ENCODE measurements at regions not wholly inside any gene's neighbourhood (a gene's known extent, or its start where the extent isn't known, plus 50 kb on each side); places are given as distances from the start of the nearest gene placed in this dataset.
"Not testable (repeated sequence)": the region's sequence is repeated elsewhere in the genome, so short reads cannot be mapped to it uniquely, and the experiment has no call there.

DNA sequence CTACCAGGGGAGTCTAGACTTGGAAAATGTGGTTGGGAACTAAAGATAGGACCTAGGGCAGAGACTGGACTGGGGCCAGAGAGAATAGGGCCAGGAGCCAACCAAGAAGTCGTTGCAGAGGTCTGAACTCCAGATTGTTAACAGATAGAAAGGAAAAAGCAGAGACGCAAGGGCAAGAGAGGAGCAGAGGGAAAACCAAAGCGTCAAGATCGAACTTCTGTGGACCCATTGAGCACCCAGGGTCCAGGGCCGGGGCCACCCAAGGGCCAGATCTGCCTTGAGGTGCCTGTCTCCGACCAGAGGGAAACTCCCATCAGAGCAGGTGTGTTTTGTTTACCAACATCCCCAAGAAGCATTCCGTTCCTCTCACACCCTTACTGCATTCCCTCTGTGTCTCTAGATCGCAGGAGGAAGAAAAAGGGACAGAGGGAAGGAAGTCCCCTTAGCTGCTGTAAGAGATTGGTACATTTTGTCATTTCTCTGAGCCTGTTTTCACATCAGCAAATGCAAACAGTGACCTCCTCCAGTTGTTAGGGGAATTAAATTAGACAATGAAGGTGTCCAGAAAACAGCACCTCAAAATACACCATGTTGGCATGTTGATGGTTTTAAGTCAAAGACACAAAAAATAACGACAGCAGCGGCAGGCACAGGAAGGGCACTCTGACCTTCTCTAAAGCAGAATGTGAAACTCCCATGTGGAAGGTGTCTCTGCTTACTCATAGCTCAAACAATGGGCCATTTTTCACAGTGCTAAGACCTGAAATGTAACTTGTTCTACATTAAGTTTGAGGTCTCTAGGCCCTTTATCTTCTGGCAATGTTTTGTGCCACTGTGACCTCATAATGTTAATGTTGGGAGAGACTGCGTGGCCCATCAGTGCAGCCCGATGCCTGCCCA, 105.8 kb upstream of the RAB4A start:
- peak; percentile 31 for DNase-seq

DNA sequence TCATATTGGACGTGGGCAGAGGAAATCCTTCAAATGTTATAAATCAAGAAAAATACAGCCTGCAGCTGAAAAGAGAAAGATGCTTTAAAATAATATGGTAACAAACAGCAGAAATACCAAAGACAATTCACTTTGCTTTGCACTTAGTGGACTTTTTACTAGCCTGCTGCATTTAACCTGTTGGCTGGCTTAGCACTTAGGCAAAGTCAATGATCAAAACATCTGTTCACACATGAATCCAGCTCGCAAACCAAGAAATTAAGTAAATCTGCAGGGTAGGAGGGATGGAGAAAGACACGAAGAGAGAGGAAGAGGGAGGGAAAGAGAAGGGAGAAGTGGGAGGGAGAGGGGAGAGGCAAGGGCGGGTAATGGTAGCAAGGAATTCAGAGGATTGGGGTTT, 103.6 kb upstream of the RAB4A start:
- DNase-seq = no peak

DNA sequence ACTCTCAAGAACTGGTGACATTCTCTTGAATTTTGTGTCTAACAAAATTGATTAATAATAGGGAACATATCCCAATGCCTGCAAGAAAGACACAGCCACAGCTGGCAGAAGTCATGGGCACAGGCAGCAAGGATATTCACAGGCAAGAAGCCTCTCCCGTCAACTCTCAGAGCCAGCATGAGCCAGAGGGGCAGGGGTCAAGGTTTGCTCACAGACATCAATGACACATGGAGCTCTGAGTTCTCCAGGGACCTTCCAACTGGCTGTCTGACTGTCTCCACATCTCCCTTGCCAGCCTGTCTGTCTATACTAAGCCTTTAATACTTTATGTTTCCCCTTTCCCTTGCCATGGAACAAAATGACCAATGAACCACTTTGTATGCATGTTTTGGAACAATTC, 101.5 kb upstream of the RAB4A start:
- no peak for DNase-seq

DNA sequence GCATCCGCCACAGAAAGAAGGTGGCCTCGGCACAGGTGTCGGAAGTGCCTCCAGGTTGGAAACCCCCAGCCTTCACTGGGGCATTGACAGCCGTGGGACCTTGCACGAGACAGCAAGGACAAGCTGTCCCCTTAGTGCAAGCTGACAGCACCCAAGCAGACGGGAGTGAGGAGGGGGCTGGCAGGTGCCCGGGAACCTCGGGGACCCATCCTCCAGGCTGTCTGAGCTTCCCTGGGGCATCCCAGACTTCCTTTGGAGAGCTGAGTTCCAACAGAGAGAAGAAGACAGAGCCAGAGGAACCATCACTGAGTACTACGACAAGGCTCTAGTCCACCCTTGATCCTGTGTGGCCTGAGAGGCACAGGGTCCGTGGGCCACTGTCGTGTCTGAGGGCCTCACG, 100.6 kb upstream of the RAB4A start:
- no peak for DNase-seq

DNA sequence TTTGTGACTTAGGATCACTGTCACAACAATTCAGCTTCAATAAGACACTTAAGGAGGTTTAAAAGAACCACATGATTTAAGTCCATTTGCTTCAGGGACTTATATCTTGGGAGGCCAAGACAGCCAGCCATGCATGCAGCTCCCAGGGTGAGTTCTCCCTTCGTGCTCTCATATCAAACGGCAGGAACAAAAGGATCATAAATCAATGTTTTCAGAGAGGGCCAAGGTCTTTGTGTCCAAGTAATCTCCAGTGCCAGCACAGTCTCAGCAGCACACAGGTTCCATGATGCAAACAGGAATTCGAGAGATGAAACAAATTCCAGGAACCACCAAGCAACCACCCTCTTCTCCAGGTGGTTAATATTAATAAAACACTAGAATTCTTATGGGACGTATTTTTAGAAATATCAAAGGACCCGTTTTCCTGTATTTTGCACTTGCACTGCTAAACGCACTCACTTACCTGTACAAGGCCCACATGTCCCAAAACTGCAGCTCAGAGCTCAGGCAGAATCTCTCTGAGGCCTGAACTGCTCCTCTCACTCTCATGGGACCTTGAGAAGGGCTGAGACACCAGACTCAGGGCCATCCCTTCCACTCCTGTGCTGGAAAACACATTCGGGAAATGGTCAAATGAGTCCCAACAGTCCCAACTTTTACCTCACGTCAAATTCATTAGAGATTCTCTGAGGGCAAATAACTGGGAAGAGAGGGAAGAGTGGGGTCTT, 100.0 kb upstream of the RAB4A start:
- DNase-seq = no peak

DNA sequence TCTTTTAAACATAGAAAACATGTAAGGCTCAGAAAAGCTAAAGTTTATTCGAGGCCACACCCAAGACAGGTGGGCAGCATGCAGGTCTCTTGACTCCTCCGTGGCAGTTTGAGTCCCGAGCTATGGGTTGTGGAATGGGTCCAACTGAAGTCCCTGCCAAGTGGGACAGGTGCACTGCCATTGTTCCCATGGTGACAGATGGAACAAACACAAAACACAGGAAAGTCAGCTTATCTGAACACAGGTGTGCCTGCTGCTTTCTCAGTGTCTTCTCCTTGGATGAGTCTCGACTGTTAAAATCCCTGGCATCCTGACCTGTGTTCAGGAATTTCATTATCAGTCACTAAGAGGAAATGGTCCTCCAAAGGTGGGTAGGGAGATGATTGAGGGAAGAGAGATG, 99.0 kb upstream of the RAB4A start:
- DNase-seq = no peak

DNA sequence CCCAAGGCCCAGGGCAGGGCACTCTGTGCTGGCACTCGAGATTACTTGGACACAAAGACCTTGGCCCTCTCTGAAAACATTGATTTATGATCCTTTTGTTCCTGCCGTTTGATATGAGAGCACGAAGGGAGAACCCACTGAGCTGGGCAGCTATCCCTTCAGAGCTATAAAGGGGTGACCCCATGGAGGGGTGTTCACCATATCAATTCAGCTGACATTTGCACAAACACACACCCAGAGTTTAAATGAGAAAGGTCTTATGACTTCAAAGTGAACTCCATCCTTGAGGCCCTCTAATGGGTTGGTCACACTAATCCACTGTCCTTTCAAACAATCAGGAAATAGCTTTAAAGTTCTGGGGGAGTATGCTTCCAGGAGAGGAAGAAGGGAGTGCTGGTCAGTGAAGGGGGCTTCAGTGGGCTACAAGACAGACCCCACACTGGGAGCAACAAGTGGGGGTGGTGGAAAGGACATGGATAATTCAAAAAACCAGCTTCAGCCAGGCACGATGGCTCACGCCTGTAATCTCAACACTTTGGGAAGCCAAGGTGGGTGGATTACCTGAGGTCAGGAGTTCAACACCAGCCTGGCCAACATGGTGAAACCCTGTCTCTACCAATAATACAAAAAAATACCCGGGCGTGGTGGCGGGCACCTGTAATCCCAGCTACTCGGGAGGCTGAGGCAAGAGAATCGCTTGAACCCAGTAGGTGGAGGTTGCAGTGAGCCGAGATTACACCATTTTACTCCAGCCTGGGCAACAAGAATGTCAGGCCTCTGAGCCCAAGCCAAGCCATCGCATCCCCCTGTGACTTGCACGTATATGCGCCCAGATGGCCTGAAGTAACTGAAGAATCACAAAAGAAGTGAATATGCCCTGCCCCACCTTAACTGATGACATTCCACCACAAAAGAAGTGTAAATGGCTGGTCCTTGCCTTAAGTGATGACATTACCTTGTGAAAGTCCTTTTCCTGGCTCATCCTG, 97.1 kb upstream of the RAB4A start:
- not testable (repeated sequence) for DNase-seq

DNA sequence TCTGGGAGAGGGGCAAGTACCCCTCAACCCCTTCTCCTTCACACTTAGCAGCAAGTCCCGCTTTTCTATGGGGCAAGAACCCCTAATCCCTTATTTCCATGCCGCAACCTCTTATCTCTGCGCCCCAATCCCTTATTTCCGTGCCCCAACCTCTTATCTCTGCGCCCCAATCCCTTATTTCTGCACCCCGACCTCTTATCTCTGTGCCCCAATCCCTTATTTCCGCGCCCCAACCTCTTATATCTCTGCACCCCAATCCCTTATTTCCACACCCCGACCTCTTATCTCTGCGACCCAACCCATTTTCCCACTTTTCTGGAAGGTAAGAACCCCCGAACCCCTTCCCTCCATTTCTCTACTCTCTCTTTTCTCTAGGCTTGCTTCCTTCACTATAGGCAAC, 95.6 kb upstream of the RAB4A start:
- not testable (repeated sequence) for DNase-seq

DNA sequence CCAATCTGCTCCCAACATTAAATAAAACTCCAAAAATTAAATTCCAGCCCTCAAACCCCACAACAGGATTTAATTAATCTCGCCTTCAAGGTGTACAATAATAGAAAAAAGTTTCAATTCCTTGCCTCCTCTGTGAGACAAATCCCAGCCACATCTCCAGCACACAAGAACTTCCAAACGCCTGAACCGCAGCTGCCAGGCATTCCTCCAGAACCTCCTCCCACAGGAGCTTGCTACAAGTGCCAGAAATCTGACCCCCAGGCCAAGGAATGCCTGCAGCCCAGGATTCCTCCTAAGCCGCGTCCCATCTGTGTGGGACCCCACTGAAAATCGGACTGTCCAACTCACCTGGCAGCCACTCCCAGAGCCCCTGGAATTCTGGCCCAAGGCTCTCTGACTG, 94.5 kb upstream of the RAB4A start:
- DNase-seq = not testable (repeated sequence)

DNA sequence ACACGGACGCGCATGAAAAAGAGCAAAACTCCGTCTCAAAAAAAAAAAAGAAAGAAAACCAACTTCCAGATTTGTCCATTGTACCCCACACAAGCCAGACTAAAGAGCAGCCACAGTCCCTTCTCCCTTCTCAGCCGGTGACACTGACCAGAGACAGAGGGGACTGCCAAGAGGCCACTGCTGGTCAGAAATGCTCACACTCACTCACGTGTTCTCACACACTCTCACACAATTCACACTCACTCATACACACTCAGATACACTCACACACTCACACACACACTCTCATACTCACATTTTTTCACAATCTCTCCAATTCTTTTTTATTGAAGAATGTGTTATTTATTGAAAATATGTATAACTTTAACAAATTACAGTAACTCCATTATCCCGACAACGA, 90.8 kb upstream of the RAB4A start:
- DNase-seq = no peak

DNA sequence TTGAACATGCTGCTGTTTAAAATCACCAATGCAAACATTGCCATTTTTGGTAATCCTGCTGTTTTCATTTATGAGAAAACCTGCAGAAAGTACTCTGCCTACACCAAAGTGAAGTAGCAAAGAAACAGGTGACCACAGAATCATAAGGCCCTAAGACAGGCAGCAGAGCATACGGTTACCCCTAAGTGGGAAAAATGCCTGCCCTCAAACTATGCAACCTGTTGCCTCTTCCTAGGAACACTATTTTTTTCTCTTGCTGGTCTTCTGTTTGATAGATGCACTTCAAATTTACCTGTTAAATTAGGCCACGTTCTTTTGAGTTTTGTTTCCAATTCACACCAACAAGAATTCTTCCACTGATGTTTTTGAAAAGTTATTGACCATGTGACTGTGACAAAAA, 89.5 kb upstream of the RAB4A start:
- no peak for DNase-seq

DNA sequence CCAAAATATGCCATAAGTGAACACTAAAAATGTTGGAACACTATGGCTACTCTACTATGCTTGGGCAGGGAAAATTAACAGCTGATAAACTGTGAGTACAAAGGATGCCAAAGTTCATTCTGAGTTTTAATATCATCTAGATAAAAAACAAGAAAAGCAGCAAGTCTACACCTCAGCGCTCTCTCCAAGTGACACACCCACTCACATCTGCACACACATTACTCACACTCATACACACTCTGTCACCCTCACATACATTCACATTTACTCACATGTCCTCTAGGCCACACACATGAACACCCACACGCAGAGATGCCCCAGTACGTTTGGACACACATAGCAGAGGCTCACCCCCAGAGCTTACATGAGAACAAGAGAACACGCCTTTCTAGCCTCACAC, 87.3 kb upstream of the RAB4A start:
- DNase-seq = no peak

DNA sequence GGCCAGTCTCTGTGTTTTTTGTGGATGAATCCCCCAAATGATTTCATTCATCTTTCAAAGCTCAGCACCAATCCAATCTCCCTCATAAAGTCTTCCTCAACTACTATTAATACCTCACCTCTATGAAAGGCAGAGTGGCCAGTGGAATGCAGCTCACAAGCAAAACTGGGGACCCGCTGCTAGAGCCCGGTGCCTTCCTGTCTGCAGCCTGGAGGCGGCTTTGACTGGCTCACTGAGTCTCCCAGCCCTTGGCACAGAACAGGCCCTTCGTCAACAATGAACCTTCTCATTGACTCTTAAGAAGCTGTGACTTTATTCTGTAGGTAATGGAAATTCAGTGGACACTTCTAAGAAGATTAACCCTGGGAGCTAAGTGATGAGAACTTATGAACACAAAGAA, 86.8 kb upstream of the RAB4A start:
- no peak for DNase-seq

DNA sequence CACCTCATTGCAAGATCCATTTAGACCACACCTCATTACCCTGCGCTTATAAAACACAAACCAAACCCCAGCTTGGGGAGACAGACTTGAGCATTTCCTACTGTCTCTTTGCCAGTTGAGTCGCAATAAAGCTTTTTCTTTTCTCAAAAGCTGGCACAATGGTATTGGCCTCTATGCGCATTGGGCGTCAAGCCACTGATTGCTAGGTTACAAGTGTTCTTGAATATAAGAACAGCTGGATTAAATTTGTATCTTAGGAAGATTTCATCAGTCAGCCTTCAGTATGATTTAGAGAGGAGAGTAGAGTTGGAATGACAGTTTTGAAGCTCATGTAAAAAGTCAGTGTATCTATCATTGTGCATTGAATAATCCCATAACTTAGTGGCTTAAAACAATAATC, 84.9 kb upstream of the RAB4A start:
- DNase-seq = no peak

DNA sequence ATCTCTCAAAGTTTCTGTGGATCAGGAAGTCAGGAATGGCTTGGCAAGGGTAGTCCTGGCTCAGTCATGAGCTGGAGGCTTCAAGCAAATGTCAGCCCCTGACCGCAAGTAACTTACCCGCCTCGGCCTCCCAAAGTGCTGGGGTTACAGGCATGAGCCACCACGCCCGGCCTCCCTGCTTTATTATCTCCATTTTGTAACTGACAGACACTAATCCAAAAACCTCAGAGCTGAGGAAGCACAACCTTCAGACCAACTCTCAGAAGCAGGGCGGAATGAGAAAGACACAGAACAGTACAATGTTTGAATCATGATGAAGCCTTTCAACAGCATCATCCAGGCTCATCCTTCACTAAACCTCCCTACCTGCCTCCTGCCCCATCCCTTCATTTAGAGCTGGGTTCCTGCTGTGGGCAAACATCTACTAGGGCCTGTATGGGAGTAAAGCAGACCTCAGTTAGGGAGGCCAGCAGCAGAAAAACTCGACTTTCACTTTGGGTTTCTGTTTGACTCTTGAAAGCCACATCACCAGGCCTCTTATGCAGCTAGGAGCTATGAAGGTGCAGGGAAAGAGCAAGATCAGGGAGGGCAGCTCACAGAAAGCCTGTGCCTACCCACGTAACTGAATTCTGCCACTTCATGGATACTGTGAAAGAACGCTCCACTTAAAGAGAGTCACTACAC, 84.4 kb upstream of the RAB4A start:
- peak; percentile 82 for DNase-seq

DNA sequence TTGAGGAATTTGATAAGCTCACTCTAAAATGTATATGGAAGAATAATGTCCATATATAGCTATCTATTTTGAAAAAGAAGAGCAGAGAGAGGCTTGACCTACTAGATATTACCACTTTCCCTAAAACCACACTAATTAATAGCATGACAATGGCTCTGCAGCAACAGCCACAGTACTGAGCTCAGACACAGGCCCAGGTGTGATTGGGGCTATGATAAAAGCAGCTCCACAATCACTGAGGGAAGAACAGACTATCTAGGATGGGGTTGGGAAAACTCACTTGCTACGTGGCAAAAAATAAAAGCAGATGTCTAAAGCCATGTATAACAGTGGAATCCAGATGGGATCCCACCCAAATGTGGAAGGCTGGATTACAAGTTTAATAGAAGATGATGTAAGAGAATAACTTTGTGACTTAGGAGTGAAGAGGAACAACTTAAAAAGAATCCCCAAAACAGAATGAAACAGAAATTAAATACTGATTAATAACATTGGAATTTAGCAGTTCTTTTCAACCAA, 80.8 kb upstream of the RAB4A start:
- no peak for DNase-seq

DNA sequence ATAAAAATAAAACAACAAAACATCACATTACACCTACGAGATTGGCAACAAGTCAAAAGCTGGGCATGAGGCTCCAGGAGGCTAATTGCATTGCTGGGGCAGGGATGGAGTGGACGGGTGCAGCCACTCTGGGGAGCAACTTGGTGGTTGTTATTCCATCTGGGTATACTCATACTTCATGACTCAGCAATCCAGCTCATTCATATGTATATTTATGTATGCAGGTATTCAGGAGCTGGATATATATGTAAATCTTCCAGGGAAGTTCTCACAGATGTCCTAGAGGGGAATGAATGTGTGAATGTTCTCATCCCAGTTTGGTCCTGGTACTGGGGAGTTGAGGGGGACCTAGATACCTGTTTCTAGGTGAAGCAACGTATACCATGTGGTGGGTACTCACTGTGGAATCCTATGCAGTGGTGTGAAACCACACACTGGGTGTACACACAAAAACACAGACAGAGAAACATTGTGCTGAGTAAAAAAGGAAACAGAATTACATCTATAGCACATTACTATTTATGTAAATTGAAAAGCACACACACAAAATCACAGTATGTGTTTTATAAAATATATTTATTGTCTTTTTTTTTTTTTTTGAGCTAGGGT, 79.7 kb upstream of the RAB4A start:
- DNase-seq = peak; percentile 18

DNA sequence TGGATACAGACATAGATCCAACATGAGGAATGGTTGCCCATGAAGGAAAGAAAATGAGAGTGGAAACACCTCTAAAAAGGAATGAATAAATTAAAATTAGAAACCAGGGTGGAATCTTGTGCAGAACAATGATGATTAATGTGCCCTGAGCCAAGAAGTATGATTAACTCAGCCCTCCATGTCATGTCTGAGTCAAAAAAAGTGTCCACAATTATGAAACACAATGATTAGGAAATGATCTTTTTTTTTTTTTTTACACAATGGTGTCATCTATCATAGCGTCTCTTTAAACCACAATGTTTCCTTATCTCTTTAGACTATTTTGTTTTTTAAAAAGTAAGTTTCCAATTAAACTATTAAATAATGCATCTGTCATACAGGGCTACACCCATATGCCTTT, 78.9 kb upstream of the RAB4A start:
- peak; percentile 32 for DNase-seq

DNA sequence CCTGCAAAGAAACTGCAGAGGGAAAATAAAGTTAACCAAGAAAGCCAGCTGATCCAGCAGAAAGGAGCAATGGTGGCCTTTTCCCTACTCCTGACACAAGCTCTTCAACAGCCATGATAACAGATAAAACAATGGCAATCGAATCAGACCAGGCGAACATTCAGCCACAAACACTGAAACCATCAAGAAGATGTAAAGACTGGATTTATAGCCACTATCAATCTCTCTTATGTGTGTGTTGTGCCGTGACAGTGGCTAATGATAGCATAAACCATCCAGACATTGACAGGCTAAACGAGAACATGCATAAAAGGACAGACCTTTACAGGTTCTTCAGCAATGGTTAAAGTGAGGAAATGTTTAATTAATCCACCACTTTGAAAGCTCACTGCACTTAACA, 78.1 kb upstream of the RAB4A start:
- DNase-seq = no peak

DNA sequence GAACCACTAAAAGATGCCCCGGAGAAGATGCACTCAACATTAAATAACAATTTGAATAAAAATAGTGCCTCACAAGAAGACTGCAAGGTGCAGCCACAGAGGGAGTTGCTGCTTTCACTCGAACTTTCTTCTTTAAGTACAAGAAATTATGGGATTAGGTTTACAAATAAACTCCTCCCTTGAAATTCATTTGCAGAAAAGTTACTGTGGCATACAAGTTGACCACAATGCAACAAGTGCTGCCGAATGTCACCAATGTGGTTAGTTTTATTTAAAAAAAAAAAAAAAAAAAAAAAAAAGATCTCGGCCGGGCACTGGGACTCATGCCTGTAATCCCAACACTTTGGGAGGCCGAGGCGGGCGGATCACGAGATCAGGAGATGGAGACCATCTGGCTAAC, 76.8 kb upstream of the RAB4A start:
- no peak for DNase-seq

DNA sequence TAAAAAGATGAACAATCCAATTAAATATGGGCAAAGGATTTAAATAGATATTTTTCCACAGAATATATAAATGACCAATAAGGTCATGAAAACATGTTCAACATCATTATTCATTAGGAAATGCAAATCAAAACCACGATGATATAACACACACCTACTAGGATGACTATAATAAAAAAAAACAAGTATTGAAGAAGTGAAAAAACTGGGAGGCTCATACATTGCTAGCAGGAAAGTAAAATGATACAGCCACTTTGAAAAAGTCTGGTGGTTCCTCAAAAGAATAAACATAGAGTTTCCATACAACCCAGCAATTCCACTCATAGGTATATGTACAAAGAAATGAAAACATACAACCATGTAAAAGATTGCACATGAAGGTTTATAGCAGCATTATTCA, 75.7 kb upstream of the RAB4A start:
- DNase-seq = no peak
